Suprapubic skin (tissue), 4 donors: ENCODE measurements at regions not wholly inside any gene's neighbourhood (a gene's known extent, or its start where the extent isn't known, plus 50 kb on each side); places are given as distances from the start of the nearest gene placed in this dataset.

Experiments used
- CTCF ChIP-seq, 2 donors: fragments of 200-600 bp in 1 of 2; fragments of 450-650 bp in 1 of 2; sonication (generic) in 1 of 2; IDR thresholded peaks; one replicate each; pipeline ENCODE4 v1.5.1; 2016 to 2019; ENCODE audit warnings: antibody characterized with exemption in 2 of 2, mild to moderate bottlenecking in 1 of 2, moderate library complexity in 1 of 2
- EP300 ChIP-seq: sonication (generic); formaldehyde crosslinking; IDR thresholded peaks from one replicate; pipeline ENCODE4 v1.6.1; 2017; ENCODE audit warnings: antibody characterized with exemption
- POLR2A ChIP-seq, 2 donors: fragments of 450-650 bp; IDR thresholded peaks; one replicate each; pipeline ENCODE4 v1.6.1; 2017; ENCODE audit warnings: antibody characterized with exemption in 2 of 2, mild to moderate bottlenecking in 2 of 2, moderate library complexity in 2 of 2
- POLR2AphosphoS5 ChIP-seq, 3 donors: sonication (generic); formaldehyde crosslinking; IDR thresholded peaks; one replicate each; pipeline ENCODE4 v1.6.1; 2017; ENCODE audit warnings: antibody characterized with exemption in 3 of 3

DNA sequence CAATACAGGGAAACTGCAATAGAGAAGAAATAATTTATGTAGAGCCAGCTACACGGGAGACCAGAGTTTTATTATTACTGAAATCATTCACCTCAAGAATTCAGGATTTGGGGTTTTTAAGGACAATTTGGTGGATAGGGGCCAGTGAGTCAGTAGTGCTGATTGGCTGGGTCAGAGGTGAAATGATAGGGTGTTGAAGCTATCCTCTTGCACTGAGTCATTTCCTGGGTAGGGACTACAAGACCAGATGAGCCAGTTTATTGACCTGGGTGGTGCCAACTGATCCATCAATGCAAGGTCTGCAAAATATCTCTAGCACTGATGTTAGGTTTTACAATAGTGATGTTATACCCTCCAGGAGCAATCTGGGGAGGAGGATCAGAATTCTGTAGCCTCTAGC lies 486.3 kb downstream of the LRIG3 start:
- TF ChIP-seq POLR2A (IDR thresholded peaks at IDR 0.05): no peak
- no peak for TF ChIP-seq CTCF (IDR thresholded peaks at IDR 0.05)
- TF ChIP-seq EP300: no peak
- no peak for TF ChIP-seq POLR2AphosphoS5 (IDR thresholded peaks at IDR 0.05)
